CD14-positive monocyte (primary cell): ENCODE measurements at regions not wholly inside any gene's neighbourhood (a gene's known extent, or its start where the extent isn't known, plus 50 kb on each side); places are given as distances from the start of the nearest gene placed in this dataset.

ENCODE experiments used
- DNase-seq, 3 donors: peaks; one replicate each; pipeline ENCODE4 v3.0.0-alpha.2; 2011 to 2022
- H2AFZ ChIP-seq: 2 replicates; pipeline ENCODE4 v1.6.0; 2012; ENCODE audit warnings: mild to moderate bottlenecking, low read depth, low read length, inconsistent platforms; ENCODE audit not compliant: insufficient read depth, poor library complexity, severe bottlenecking
- H3K27ac ChIP-seq, 2 donors: 1 replicate in 1 of 2; 2 replicates in 1 of 2; pipeline ENCODE4 v1.5.1; 2012 to 2013; ENCODE audit warnings: low read length in 2 of 2, control low read depth in 1 of 2, inconsistent platforms in 1 of 2, low read depth in 1 of 2, mild to moderate bottlenecking in 1 of 2
- H3K27me3 ChIP-seq, 2 donors: one replicate each; pipeline versions ENCODE4 v1.6.0 to v1.6.1; 2011 to 2013; ENCODE audit warnings: low read length in 2 of 2; ENCODE audit not compliant: control insufficient read depth in 2 of 2, insufficient read depth in 2 of 2
- H3K36me3 ChIP-seq, 2 donors: replicated peaks in 1 of 2; 1 replicate in 1 of 2; 2 replicates in 1 of 2; pipeline versions ENCODE4 v1.5.1 to v1.6.1; 2012 to 2013; ENCODE audit warnings: low read length in 2 of 2, control low read depth in 1 of 2, inconsistent platforms in 1 of 2, mild to moderate bottlenecking in 1 of 2; ENCODE audit not compliant: insufficient read depth in 2 of 2, control insufficient read depth in 1 of 2
- H3K4me1 ChIP-seq, 2 donors: 1 replicate in 1 of 2; 2 replicates in 1 of 2; pipeline versions ENCODE4 v1.5.1 to v1.6.1; 2012 to 2013; ENCODE audit warnings: low read length in 2 of 2, control low read depth in 1 of 2, inconsistent platforms in 1 of 2, mild to moderate bottlenecking in 1 of 2, moderate library complexity in 1 of 2; ENCODE audit not compliant: insufficient read depth in 2 of 2, control insufficient read depth in 1 of 2
- H3K4me2 ChIP-seq: replicated peaks from 2 replicates; pipeline ENCODE3; 2012; ENCODE audit warnings: low read length, moderate library complexity, mild to moderate bottlenecking; ENCODE audit not compliant: poor library complexity, severe bottlenecking; ENCODE audit errors: extremely low read depth
- H3K4me3 ChIP-seq, 3 experiments: fragments of 200-600 bp in 1 of 3; sonication (generic) in 1 of 3; replicated peaks in 1 of 3; 1 replicate in 2 of 3; 2 replicates in 1 of 3; pipeline ENCODE4 v1.5.1; 2011 to 2013; ENCODE audit warnings: low read length in 3 of 3, mild to moderate bottlenecking in 3 of 3, control low read depth in 2 of 3, low read depth in 2 of 3, inconsistent platforms in 1 of 3, moderate library complexity in 1 of 3
- H3K79me2 ChIP-seq: 2 replicates; pipeline ENCODE4 v1.6.0; 2012; ENCODE audit warnings: mild to moderate bottlenecking, control low read depth, inconsistent platforms, low read length, moderate library complexity; ENCODE audit not compliant: insufficient read depth
- H3K9ac ChIP-seq: 2 replicates; pipeline ENCODE4 v1.6.0; 2017; ENCODE audit warnings: low read length, mild to moderate bottlenecking; ENCODE audit not compliant: insufficient read depth, poor library complexity, severe bottlenecking
- H3K9me3 ChIP-seq, 2 donors: replicated peaks in 1 of 2; 1 replicate in 1 of 2; 2 replicates in 1 of 2; pipeline versions ENCODE4 v1.5.1 to v1.6.1; 2012 to 2013; ENCODE audit warnings: low read length in 2 of 2, control low read depth in 1 of 2; ENCODE audit not compliant: control insufficient read depth in 1 of 2, insufficient read depth in 1 of 2
- H4K20me1 ChIP-seq: 2 replicates; pipeline ENCODE4 v1.6.0; 2012; ENCODE audit warnings: mild to moderate bottlenecking, low read length, control low read depth, moderate library complexity; ENCODE audit not compliant: insufficient read depth
- H3K27ac Mint-ChIP-seq, 7 donors: one replicate each; pipeline ENCODE4 v1.8.0; 2020; ENCODE audit warnings: mild to moderate bottlenecking in 7 of 7, mixed read lengths in 7 of 7, moderate library complexity in 6 of 7, inconsistent platforms in 2 of 7
- H3K27me3 Mint-ChIP-seq, 3 donors: one replicate each; pipeline ENCODE4 v1.8.0; 2021 to 2022; ENCODE audit warnings: low read depth in 3 of 3, mild to moderate bottlenecking in 3 of 3, mixed read lengths in 3 of 3, moderate library complexity in 3 of 3, inconsistent platforms in 1 of 3
- H3K36me3 Mint-ChIP-seq, 2 donors: one replicate each; pipeline ENCODE4 v1.8.0; 2020; ENCODE audit warnings: mixed read lengths in 2 of 2, inconsistent platforms in 1 of 2, mild to moderate bottlenecking in 1 of 2
- H3K4me1 Mint-ChIP-seq: one replicate; pipeline ENCODE4 v1.8.0; 2020; ENCODE audit warnings: mild to moderate bottlenecking, mixed read lengths
- H3K4me3 Mint-ChIP-seq, 2 donors: one replicate each; pipeline ENCODE4 v1.8.0; 2020; ENCODE audit warnings: mild to moderate bottlenecking in 2 of 2, mixed read lengths in 2 of 2, moderate library complexity in 1 of 2
- H3K9me3 Mint-ChIP-seq, 7 donors: one replicate each; pipeline ENCODE4 v1.8.0; 2020 to 2022; ENCODE audit warnings: mixed read lengths in 7 of 7, mild to moderate bottlenecking in 6 of 7, moderate library complexity in 6 of 7, inconsistent platforms in 2 of 7
- WGBS: methylation state at CpG from one replicate; pipeline ENCODE4 v1.1.5; 2013; ENCODE audit warnings: missing lambda C conversion rate; ENCODE audit not compliant: insufficient coverage; 5-methylcytosine and 5-hydroxymethylcytosine counted together
- intact Hi-C, 2 donors: fragments of 100-400 bp; cut with micrococcal nuclease; formaldehyde crosslinking; loops; one replicate each; pipeline versions ENCODE4 v1.15.0 to v1.15.1; 2023
- TF ChIP-seq, protein P1 (sequence below): fragments of 200-600 bp; IDR thresholded peaks from one replicate; pipeline ENCODE4 v1.8.0; 2022; ENCODE audit warnings: antibody characterized with exemption, mild to moderate bottlenecking

- Histone ChIP-seq H2AFZ (no peak overlapping the region), H3K4me2 (no peak overlapping the region), H3K4me1 (peaks cover 20 to 25% of the 10 kb centered on the region in 2 donors), H3K27me3 (no peaks in the 10 kb centered on the region), H4K20me1 (no peaks in the 10 kb centered on the region), H3K27ac (no peak overlapping the region), H3K79me2 (no peaks in the 10 kb centered on the region), H3K4me3 (no peak overlapping the region), H3K9ac (no peak overlapping the region), H3K36me3 (no peaks in the 10 kb centered on the region), H3K9me3 (no peaks in the 10 kb centered on the region)
- no peaks in the 10 kb centered on the region for H3K36me3 Mint-ChIP-seq
- DNase-seq: no peak
- no peak overlapping the region for H3K4me3 Mint-ChIP-seq
- peaks cover 0 to 1% (median 0%) of the 10 kb centered on the region in 3 donors for H3K27me3 Mint-ChIP-seq
- intact Hi-C loops: no loop called here
- 88% methylated on average over 2 of the region's 3 CpGs for WGBS
- peaks cover 31% of the 10 kb centered on the region for H3K4me1 Mint-ChIP-seq
- no peak overlapping the region for H3K27ac Mint-ChIP-seq
- TF ChIP-seq, protein P1, sequence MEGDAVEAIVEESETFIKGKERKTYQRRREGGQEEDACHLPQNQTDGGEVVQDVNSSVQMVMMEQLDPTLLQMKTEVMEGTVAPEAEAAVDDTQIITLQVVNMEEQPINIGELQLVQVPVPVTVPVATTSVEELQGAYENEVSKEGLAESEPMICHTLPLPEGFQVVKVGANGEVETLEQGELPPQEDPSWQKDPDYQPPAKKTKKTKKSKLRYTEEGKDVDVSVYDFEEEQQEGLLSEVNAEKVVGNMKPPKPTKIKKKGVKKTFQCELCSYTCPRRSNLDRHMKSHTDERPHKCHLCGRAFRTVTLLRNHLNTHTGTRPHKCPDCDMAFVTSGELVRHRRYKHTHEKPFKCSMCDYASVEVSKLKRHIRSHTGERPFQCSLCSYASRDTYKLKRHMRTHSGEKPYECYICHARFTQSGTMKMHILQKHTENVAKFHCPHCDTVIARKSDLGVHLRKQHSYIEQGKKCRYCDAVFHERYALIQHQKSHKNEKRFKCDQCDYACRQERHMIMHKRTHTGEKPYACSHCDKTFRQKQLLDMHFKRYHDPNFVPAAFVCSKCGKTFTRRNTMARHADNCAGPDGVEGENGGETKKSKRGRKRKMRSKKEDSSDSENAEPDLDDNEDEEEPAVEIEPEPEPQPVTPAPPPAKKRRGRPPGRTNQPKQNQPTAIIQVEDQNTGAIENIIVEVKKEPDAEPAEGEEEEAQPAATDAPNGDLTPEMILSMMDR: no peak
- peaks cover 0 to 6% (median 0%) of the 10 kb centered on the region in 7 donors for H3K9me3 Mint-ChIP-seq
Measured at GRCh38 chr1:197842646-197843045, 59.8 kb upstream of the C1orf53 start.

DNA sequence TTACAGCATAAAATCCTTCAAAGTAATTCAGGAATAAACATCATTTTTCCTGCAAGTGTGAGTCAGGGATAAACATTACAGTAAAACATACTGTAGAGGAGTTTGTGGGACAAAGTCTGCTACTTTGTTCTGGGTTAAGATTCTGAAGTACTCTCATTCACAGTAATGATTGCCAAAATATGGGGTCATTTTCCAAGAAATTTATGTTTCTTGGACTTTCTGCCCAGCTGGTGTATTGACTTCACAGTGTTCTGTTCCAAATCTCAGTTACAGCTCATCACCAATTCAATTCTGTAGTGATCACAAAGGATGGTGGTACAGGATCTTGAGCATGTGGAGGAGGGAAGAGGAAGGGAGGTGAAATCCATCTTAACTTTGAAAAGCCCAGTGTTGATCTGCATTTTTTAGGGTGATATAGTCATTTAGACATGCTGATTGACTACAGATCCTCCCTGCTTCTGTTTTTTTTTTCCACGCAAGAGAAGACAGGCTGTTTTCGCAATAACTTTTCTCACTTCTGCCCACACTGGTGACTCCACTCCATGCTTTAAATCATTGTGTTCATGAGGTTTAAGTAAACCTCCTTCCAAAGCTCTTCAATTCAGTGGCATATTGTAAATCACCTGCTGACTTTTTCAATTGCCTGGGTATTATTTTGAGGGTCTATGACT, 60.4 kb upstream of the C1orf53 start:
- Mint-ChIP-seq H3K27ac (peak overlapping the region in 6 of 7 donors; percentile 58 to 83 (median 78)), H3K4me1 (peaks cover 31% of the 10 kb centered on the region)
- WGBS: no CpG with 5 or more reads among the region's 2 CpGs

More for the DNA sequence above, 60.4 kb upstream of the C1orf53 start:
- peak; percentile 57 to 73 (median 66) for DNase-seq
- Histone ChIP-seq H3K9me3 (no peaks in the 10 kb centered on the region), H3K4me1 (peaks cover 20 to 25% of the 10 kb centered on the region in 2 donors), H3K4me2 (no peak overlapping the region), H4K20me1 (no peaks in the 10 kb centered on the region), H3K36me3 (no peaks in the 10 kb centered on the region), H3K27me3 (no peaks in the 10 kb centered on the region), H2AFZ (no peak overlapping the region), H3K27ac (peak overlapping the region in 1 of 2 donors; percentile 10), H3K9ac (no peak overlapping the region), H3K4me3 (no peak overlapping the region), H3K79me2 (no peaks in the 10 kb centered on the region)
- Mint-ChIP-seq H3K36me3 (no peaks in the 10 kb centered on the region), H3K9me3 (peaks cover 0 to 4% (median 0%) of the 10 kb centered on the region in 7 donors), H3K27me3 (peaks cover 0 to 1% (median 0%) of the 10 kb centered on the region in 3 donors), H3K4me3 (no peak overlapping the region)
- TF ChIP-seq, protein P1: no peak
- intact Hi-C loops: no loop called here
